Loucy (cell line): ENCODE measurements at regions not wholly inside any gene's neighbourhood (a gene's known extent, or its start where the extent isn't known, plus 50 kb on each side); places are given as distances from the start of the nearest gene placed in this dataset.
"Not testable (repeated sequence)": the region's sequence is repeated elsewhere in the genome, so short reads cannot be mapped to it uniquely, and the experiment has no call there.

Experiments
- EZH2phosphoT487 ChIP-seq: fragments of 200-600 bp; IDR thresholded peaks from 2 replicates; pipeline ENCODE4 v1.6.1; 2018; ENCODE audit warnings: antibody characterized with exemption, mild to moderate bottlenecking, moderate library complexity, borderline replicate concordance
- TF ChIP-seq, protein P1 (sequence below): fragments of 200-600 bp; sonication (generic); conservative IDR thresholded peaks from 2 replicates; pipeline ENCODE4 v1.5.1; 2014; ENCODE audit warnings: mild to moderate bottlenecking, antibody characterized with exemption, low read length

- TF ChIP-seq, protein P1, sequence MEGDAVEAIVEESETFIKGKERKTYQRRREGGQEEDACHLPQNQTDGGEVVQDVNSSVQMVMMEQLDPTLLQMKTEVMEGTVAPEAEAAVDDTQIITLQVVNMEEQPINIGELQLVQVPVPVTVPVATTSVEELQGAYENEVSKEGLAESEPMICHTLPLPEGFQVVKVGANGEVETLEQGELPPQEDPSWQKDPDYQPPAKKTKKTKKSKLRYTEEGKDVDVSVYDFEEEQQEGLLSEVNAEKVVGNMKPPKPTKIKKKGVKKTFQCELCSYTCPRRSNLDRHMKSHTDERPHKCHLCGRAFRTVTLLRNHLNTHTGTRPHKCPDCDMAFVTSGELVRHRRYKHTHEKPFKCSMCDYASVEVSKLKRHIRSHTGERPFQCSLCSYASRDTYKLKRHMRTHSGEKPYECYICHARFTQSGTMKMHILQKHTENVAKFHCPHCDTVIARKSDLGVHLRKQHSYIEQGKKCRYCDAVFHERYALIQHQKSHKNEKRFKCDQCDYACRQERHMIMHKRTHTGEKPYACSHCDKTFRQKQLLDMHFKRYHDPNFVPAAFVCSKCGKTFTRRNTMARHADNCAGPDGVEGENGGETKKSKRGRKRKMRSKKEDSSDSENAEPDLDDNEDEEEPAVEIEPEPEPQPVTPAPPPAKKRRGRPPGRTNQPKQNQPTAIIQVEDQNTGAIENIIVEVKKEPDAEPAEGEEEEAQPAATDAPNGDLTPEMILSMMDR = not testable (repeated sequence)
- TF ChIP-seq EZH2phosphoT487 = not testable (repeated sequence)
These were observed 315.9 kb upstream of the EDIL3 start for GRCh38 chr5:84700545-84700944.
